SK-N-SH (cell line): ENCODE measurements at regions not wholly inside any gene's neighbourhood (a gene's known extent, or its start where the extent isn't known, plus 50 kb on each side); places are given as distances from the start of the nearest gene placed in this dataset.
"Not testable (repeated sequence)": the region's sequence is repeated elsewhere in the genome, so short reads cannot be mapped to it uniquely, and the experiment has no call there.

ENCODE experiments used
- CTCF ChIA-PET: fragments of 300-600, 350-600 bp; formaldehyde crosslinking; extraction: SDS; loops from one replicate; lab custom pipeline; 2021; lab: Yijun Ruan, JAX
- POLR2A ChIA-PET: fragments of 350-600 bp; sonication (Branson Sonifier 250); formaldehyde crosslinking; extraction: SDS; loops from one replicate; lab custom pipeline; 2020; ENCODE audit warnings: antibody characterized with exemption, inconsistent platforms; lab: Yijun Ruan, JAX
- DNase-seq: peaks from one replicate; pipeline ENCODE4 v3.0.0; 2012
- H2AFZ ChIP-seq: fragments of 200-600 bp; sonication (generic); 2 replicates; pipeline ENCODE4 v1.8.1; 2016; ENCODE audit warnings: antibody characterized with exemption, mild to moderate bottlenecking, low read depth
- H3F3A ChIP-seq: fragments of 200-600 bp; sonication (generic); replicated peaks from 2 replicates; pipeline ENCODE3; 2016; ENCODE audit warnings: antibody characterized with exemption, mild to moderate bottlenecking; ENCODE audit not compliant: insufficient read depth
- H3K27ac ChIP-seq, 2 experiments: fragments of 200-500 bp in 1 of 2; fragments of 200-600 bp in 1 of 2; sonication (Bioruptor generic) in 1 of 2; sonication (generic), shearing (Covaris generic) in 1 of 2; 2 replicates each; pipeline versions ENCODE4 v1.5.1 to v1.6.1; 2014 to 2016; ENCODE audit warnings: low read depth in 2 of 2, inconsistent platforms in 1 of 2, low read length in 1 of 2, mild to moderate bottlenecking in 1 of 2, mixed read lengths in 1 of 2
- H3K27me3 ChIP-seq: fragments of 200-600 bp; sonication (generic), shearing (Covaris generic); 2 replicates; pipeline ENCODE4 v1.6.1; 2016; ENCODE audit warnings: mixed run types; ENCODE audit not compliant: insufficient read depth
- H3K36me3 ChIP-seq, 2 experiments: fragments of 200-500 bp in 1 of 2; fragments of 200-600 bp in 1 of 2; sonication (Bioruptor generic) in 1 of 2; sonication (generic) in 1 of 2; replicated peaks in 1 of 2; 2 replicates each; pipeline versions ENCODE3 to v1.5.1; 2014 to 2016; ENCODE audit warnings: low read length in 1 of 2, mild to moderate bottlenecking in 1 of 2; ENCODE audit not compliant: insufficient read depth in 2 of 2, control insufficient read depth in 1 of 2
- H3K4me1 ChIP-seq, 2 experiments: fragments of 200-500 bp in 1 of 2; fragments of 200-600 bp in 1 of 2; sonication (Bioruptor generic) in 1 of 2; sonication (generic), shearing (Covaris generic) in 1 of 2; 2 replicates each; pipeline versions ENCODE4 v1.5.1 to v1.6.1; 2014 to 2016; ENCODE audit warnings: low read depth in 1 of 2, low read length in 1 of 2, mixed run types in 1 of 2; ENCODE audit not compliant: insufficient read depth in 2 of 2, control insufficient read depth in 1 of 2
- H3K4me2 ChIP-seq: fragments of 200-600 bp; sonication (generic), shearing (Covaris generic); 2 replicates; pipeline ENCODE4 v1.6.1; 2017; ENCODE audit warnings: mixed run types
- H3K4me3 ChIP-seq, 2 experiments: fragments of 200-500 bp in 1 of 2; fragments of 200-600 bp in 1 of 2; sonication (Bioruptor generic) in 1 of 2; sonication (generic), shearing (Covaris generic) in 1 of 2; 2 replicates each; pipeline versions ENCODE4 v1.5.1 to v1.8.1; 2014 to 2016; ENCODE audit warnings: low read depth in 2 of 2, inconsistent platforms in 1 of 2, low read length in 1 of 2, mild to moderate bottlenecking in 1 of 2, mixed read lengths in 1 of 2, moderate library complexity in 1 of 2
- H3K79me2 ChIP-seq: fragments of 200-600 bp; sonication (generic); 2 replicates; pipeline ENCODE4 v1.8.1; 2017; ENCODE audit warnings: mild to moderate bottlenecking; ENCODE audit not compliant: insufficient read depth
- H3K9ac ChIP-seq: fragments of 200-600 bp; sonication (generic); 2 replicates; pipeline ENCODE4 v1.6.1; 2017; ENCODE audit warnings: mixed run types
- H3K9me2 ChIP-seq: fragments of 200-600 bp; sonication (generic); 2 replicates; pipeline ENCODE4 v1.6.1; 2017; ENCODE audit warnings: mixed run types
- H3K9me3 ChIP-seq: fragments of 200-600 bp; sonication (generic); 2 replicates; pipeline ENCODE4 v1.6.1; 2017; ENCODE audit warnings: mixed run types, mild to moderate bottlenecking, moderate library complexity
- H4K20me1 ChIP-seq: fragments of 200-600 bp; sonication (generic); 2 replicates; pipeline ENCODE4 v1.6.1; 2017; ENCODE audit warnings: mild to moderate bottlenecking, mixed run types; ENCODE audit not compliant: insufficient read depth
- CHD2 ChIP-seq: fragments of 150-350 bp; IDR thresholded peaks from 2 replicates; pipeline ENCODE4 v1.6.1; 2018; ENCODE audit warnings: low read length; ENCODE audit not compliant: partially characterized antibody
- EZH2phosphoT487 ChIP-seq: fragments of 200-600 bp; sonication (generic); IDR thresholded peaks from 2 replicates; pipeline ENCODE4 v1.6.1; 2017; ENCODE audit warnings: low read depth, mixed run types, mild to moderate bottlenecking, antibody characterized with exemption, moderate library complexity, borderline replicate concordance
- FOSL2 ChIP-seq: IDR thresholded peaks from 2 replicates; pipeline ENCODE4 v1.4.0; 2012; ENCODE audit warnings: low read depth, mild to moderate bottlenecking, moderate library complexity, borderline replicate concordance
- FOXM1 ChIP-seq: IDR thresholded peaks from 2 replicates; pipeline ENCODE4 v1.4.0; 2012; ENCODE audit warnings: low read depth, mild to moderate bottlenecking
- GATA2 ChIP-seq: sonication (generic); formaldehyde crosslinking; IDR thresholded peaks from 2 replicates; pipeline ENCODE4 v1.5.0; 2020; ENCODE audit warnings: mild to moderate bottlenecking, missing genetic modification reagents
- MAX ChIP-seq: IDR thresholded peaks from 2 replicates; pipeline ENCODE4 v1.4.0; 2012; ENCODE audit warnings: low read depth
- MEF2A ChIP-seq: IDR thresholded peaks from 2 replicates; pipeline ENCODE4 v1.4.0; 2012; ENCODE audit warnings: low read depth, borderline replicate concordance
- MXI1 ChIP-seq: IDR thresholded peaks from 2 replicates; pipeline ENCODE4 v1.6.1; 2012; ENCODE audit warnings: mild to moderate bottlenecking, low read depth, low read length, improper control_type of control experiment
- NFIC ChIP-seq: IDR thresholded peaks from 2 replicates; pipeline ENCODE4 v1.4.0; 2012; ENCODE audit warnings: borderline replicate concordance
- POLR2AphosphoS5 ChIP-seq: IDR thresholded peaks from 2 replicates; pipeline ENCODE4 v1.6.1; 2012; ENCODE audit warnings: low read depth, low read length
- RAD21 ChIP-seq: IDR thresholded peaks from 2 replicates; pipeline ENCODE4 v1.6.1; 2012; ENCODE audit warnings: mild to moderate bottlenecking, low read length
- RCOR1 ChIP-seq: fragments of 150-350 bp; IDR thresholded peaks from 2 replicates; pipeline ENCODE4 v1.6.1; 2017; ENCODE audit warnings: antibody characterized with exemption, low read length
- RFX5 ChIP-seq: IDR thresholded peaks from 2 replicates; pipeline ENCODE4 v1.6.1; 2012; ENCODE audit warnings: mild to moderate bottlenecking, improper control_type of control experiment, low read length
- RXRA ChIP-seq: IDR thresholded peaks from 2 replicates; pipeline ENCODE4 v1.4.0; 2012; ENCODE audit warnings: low read depth, mild to moderate bottlenecking, borderline replicate concordance
- SMC3 ChIP-seq: IDR thresholded peaks from 2 replicates; pipeline ENCODE4 v1.6.1; 2012; ENCODE audit warnings: low read depth, low read length, improper control_type of control experiment
- USF1 ChIP-seq: IDR thresholded peaks from 2 replicates; pipeline ENCODE4 v1.4.0; 2012; ENCODE audit warnings: low read depth, borderline replicate concordance
- USF2 ChIP-seq: fragments of 150-350 bp; IDR thresholded peaks from 2 replicates; pipeline ENCODE4 v1.6.1; 2017; ENCODE audit warnings: antibody characterized with exemption, low read length, low read depth, borderline replicate concordance
- YY1 ChIP-seq: IDR thresholded peaks from 2 replicates; pipeline ENCODE4 v1.4.0; 2012; ENCODE audit warnings: low read depth, mild to moderate bottlenecking
- ZBTB33 ChIP-seq: IDR thresholded peaks from 2 replicates; pipeline ENCODE4 v1.4.0; 2012; ENCODE audit warnings: low read depth, borderline replicate concordance
- WGBS: methylation state at CpG from one replicate; pipeline ENCODE4 v1.1.6; 2017; ENCODE audit warnings: low lambda C conversion rate; 5-methylcytosine and 5-hydroxymethylcytosine counted together

GRCh38 chr16:54734156-54734555 lies 196.5 kb upstream of the IRX5 start:
- no peaks in the 10 kb centered on the region for H3K27me3 ChIP-seq
- POLR2A ChIA-PET: no interaction called here
- CTCF ChIA-PET: interaction anchor here (0.7 kb wide), 1 partner anchor 19 kb away, joined by 3 read pairs; no protein-coding TSS in a partner anchor

GRCh38 chr16:54727696-54728095 lies 203.0 kb upstream of the IRX5 start:
- H3K36me3 ChIP-seq, H3K9me3 ChIP-seq, H3K9ac ChIP-seq, H3K79me2 ChIP-seq, CTCF ChIA-PET, H3K4me3 ChIP-seq, H3K9me2 ChIP-seq, H3K4me1 ChIP-seq, H3F3A ChIP-seq, H2AFZ ChIP-seq, H3K27me3 ChIP-seq, DNase-seq, H3K27ac ChIP-seq, H4K20me1 ChIP-seq, H3K4me2 ChIP-seq, POLR2A ChIA-PET: not testable (repeated sequence)
- 24% methylated on average over 1 of the region's 1 CpG for WGBS

More at GRCh38 chr16:54734156-54734555, 196.5 kb upstream of the IRX5 start:
- no peak overlapping the region for H3K4me3 ChIP-seq
- no peaks in the 10 kb centered on the region for H3K4me1 ChIP-seq
- no peaks in the 10 kb centered on the region for H3K36me3 ChIP-seq
- no peak for TF ChIP-seq SMC3
- TF ChIP-seq FOSL2: no peak
- no peak for TF ChIP-seq MAX
- TF ChIP-seq MXI1: no peak
- TF ChIP-seq USF2: no peak
- no peak for TF ChIP-seq POLR2AphosphoS5
- TF ChIP-seq CHD2: no peak
- TF ChIP-seq RXRA: no peak
- TF ChIP-seq EZH2phosphoT487: no peak
- no peak for TF ChIP-seq MEF2A
- TF ChIP-seq RFX5: no peak
- TF ChIP-seq RCOR1: no peak
- no peak for TF ChIP-seq USF1
- TF ChIP-seq YY1: no peak
- no peak for TF ChIP-seq ZBTB33
- TF ChIP-seq NFIC: no peak
- TF ChIP-seq GATA2 (CRISPR knock-in tag): no peak
- TF ChIP-seq FOXM1: no peak
- TF ChIP-seq RAD21: no peak
- no peaks in the 10 kb centered on the region for H3F3A ChIP-seq
- no peaks in the 10 kb centered on the region for H3K79me2 ChIP-seq
- no peak for DNase-seq
- no peak overlapping the region for H3K27ac ChIP-seq
- H4K20me1 ChIP-seq: no peaks in the 10 kb centered on the region
- no peak overlapping the region for H3K9ac ChIP-seq
- H3K9me3 ChIP-seq: no peaks in the 10 kb centered on the region
- no peaks in the 10 kb centered on the region for H3K9me2 ChIP-seq
- 7% methylated on average over 1 of the region's 1 CpG for WGBS
- no peak overlapping the region for H2AFZ ChIP-seq
- no peak overlapping the region for H3K4me2 ChIP-seq
